Cardiac muscle cell (in vitro differentiated cells and primary cell): ENCODE measurements at regions not wholly inside any gene's neighbourhood (a gene's known extent, or its start where the extent isn't known, plus 50 kb on each side); places are given as distances from the start of the nearest gene placed in this dataset.

Source experiments
- DNase-seq, 2 donors: peaks; one replicate each; pipeline versions ENCODE4 v3.0.0 to v3.0.0-alpha.2; 2010 to 2017; ENCODE audit warnings: low read depth in 1 of 2, low spot score in 1 of 2
- H3K27ac ChIP-seq: fragments of 200-600 bp; sonication (generic); 2 replicates; pipeline ENCODE4 v1.5.1; 2016
- H3K27me3 ChIP-seq: fragments of 200-600 bp; sonication (generic); 2 replicates; pipeline ENCODE4 v1.6.0; 2016; ENCODE audit warnings: control low read depth
- H3K36me3 ChIP-seq: fragments of 200-600 bp; sonication (generic); 2 replicates; pipeline ENCODE4 v1.5.1; 2016; ENCODE audit warnings: control low read depth
- H3K4me1 ChIP-seq: fragments of 200-600 bp; sonication (generic); 2 replicates; pipeline ENCODE4 v1.8.1; 2017; ENCODE audit warnings: low read depth, mild to moderate bottlenecking, mixed run types
- H3K4me3 ChIP-seq: fragments of 200-600 bp; sonication (generic); 2 replicates; pipeline ENCODE4 v1.5.1; 2016; ENCODE audit warnings: mild to moderate bottlenecking
- H3K9me3 ChIP-seq: fragments of 200-600 bp; sonication (generic); 2 replicates; pipeline ENCODE4 v1.5.1; 2017; ENCODE audit warnings: low read depth, mild to moderate bottlenecking, control low read depth
- TF ChIP-seq, protein P1 (sequence below): IDR thresholded peaks from 2 replicates; pipeline ENCODE4 v1.5.1; 2012; ENCODE audit warnings: low read depth, mild to moderate bottlenecking, low read length

DNA sequence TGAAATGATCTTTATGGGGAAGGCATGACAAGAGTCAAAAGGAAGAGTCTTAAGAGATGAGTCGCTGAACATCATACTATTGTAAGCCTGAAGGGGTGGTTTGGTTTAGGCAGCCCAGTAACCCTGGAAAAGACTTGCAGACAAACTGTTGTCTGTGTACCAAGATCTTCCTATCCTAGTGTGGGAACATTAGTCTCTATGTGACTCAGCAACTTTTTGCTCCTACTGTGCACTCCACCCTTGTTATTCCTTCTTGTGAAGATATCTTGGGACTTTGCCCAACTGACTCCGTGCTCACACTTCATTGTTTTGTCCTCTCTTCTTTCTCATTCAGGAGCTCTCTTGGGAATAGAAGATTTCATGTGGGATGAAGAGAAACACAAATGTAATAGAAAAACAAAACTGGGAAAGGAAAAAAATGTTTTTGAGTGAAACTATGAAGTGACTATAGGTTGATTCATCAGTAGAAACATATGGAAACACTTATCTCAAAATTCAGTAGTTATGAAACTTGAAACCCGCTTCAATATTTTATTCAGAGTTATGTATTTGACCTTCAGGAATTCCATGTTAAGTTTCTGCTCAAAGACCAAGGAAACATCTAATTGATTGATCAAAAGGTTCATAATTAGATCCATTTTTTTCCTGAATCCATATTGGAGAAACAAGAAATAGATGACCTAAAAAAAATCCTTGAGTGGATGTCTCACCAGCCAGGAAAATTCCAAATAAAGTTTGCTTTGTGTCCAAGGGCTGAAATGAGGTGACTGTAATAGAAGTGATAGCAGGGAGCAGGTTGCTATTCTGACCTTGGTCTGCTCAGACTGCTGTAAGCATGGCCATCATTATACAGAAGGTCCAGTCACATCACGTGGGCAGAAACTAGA, 67.2 kb downstream of the BTG1 start:
- Histone ChIP-seq H3K27ac (peak overlapping the region; percentile 91), H3K27me3 (no peaks in the 10 kb centered on the region), H3K4me3 (no peak overlapping the region), H3K9me3 (no peaks in the 10 kb centered on the region), H3K4me1 (peaks cover 66% of the 10 kb centered on the region), H3K36me3 (no peaks in the 10 kb centered on the region)
- TF ChIP-seq, protein P1, sequence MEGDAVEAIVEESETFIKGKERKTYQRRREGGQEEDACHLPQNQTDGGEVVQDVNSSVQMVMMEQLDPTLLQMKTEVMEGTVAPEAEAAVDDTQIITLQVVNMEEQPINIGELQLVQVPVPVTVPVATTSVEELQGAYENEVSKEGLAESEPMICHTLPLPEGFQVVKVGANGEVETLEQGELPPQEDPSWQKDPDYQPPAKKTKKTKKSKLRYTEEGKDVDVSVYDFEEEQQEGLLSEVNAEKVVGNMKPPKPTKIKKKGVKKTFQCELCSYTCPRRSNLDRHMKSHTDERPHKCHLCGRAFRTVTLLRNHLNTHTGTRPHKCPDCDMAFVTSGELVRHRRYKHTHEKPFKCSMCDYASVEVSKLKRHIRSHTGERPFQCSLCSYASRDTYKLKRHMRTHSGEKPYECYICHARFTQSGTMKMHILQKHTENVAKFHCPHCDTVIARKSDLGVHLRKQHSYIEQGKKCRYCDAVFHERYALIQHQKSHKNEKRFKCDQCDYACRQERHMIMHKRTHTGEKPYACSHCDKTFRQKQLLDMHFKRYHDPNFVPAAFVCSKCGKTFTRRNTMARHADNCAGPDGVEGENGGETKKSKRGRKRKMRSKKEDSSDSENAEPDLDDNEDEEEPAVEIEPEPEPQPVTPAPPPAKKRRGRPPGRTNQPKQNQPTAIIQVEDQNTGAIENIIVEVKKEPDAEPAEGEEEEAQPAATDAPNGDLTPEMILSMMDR, result no peak
- peak in 1 of 2 donors; percentile 91 for DNase-seq

DNA sequence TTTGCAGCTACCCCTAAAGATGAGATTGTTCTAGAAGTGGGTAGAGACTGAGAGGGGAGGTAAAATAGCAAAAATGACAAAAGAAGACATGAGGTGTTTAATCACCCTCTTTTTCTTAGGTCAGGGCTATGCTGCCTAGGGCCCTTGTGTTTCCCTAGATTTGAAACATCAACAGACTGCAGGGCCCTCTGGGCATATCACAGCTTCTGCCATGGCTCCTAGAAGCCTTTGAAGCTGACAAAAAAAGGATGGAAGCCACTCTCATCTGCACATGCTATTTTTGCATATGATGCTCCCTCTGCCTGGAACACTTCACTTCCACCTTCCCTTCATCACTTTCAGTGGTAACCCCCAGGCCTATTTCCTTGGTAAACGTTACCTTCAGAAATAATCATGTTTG, 68.1 kb downstream of the BTG1 start:
- H3K36me3 ChIP-seq, result no peaks in the 10 kb centered on the region
- H3K4me3 ChIP-seq, result no peak overlapping the region
- TF ChIP-seq, protein P1, result no peak
- peak overlapping the region; percentile 91 for H3K27ac ChIP-seq
- H3K9me3 ChIP-seq, result no peaks in the 10 kb centered on the region
- H3K4me1 ChIP-seq, result peaks cover 66% of the 10 kb centered on the region
- H3K27me3 ChIP-seq, result no peaks in the 10 kb centered on the region
- no peak for DNase-seq

DNA sequence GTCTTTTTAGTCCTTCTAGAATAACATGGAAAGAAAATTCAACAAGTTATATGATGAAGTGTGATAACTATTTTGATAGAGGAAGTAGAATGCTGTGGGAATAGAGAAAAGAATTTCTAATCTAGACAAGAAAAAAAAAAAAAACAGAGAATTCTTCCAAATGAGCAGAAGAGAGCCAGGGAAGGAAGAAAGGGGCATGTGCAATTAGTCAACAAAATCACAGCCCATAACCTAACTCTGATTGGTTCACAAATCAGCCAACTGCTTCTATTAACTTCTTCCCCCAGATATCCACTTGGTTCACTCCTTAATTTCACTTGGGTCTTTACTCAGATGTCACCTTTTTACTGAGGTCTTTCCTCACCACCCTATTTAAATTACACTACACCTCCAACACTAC, 69.5 kb downstream of the BTG1 start:
- H3K4me3 ChIP-seq, result no peak overlapping the region
- no peaks in the 10 kb centered on the region for H3K9me3 ChIP-seq
- TF ChIP-seq, protein P1, result no peak
- no peaks in the 10 kb centered on the region for H3K27me3 ChIP-seq
- no peak for DNase-seq
- H3K27ac ChIP-seq, result peak overlapping the region; percentile 91
- H3K4me1 ChIP-seq, result peaks cover 63% of the 10 kb centered on the region
- no peaks in the 10 kb centered on the region for H3K36me3 ChIP-seq

DNA sequence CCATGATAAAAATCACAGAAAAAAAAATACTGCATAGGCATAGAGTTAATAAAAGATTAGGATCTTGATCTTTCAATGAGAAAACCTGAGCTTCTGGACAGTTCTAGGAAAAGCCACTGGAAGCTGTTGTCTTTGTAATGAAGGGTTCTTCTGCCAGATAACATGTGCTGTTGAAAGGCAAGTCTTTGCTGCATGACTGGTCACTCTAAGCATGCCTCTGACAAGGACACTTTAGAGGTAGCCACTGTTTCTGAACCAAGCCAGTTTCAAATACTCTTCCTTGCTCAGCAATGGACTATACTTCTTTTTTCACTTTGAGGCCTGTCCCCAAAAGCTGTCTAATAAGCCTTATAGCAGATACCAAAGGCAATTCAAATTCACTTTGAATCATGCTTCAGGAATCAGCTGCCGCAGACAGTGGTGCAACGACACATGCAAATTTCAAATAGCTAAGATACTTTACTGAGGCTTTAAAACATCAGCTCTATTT, 70.2 kb downstream of the BTG1 start:
- TF ChIP-seq, protein P1, result no peak
- DNase-seq, result peak; percentile 51 to 67
- Histone ChIP-seq H3K27me3 (no peaks in the 10 kb centered on the region), H3K9me3 (no peaks in the 10 kb centered on the region), H3K4me3 (no peak overlapping the region), H3K4me1 (peaks cover 57% of the 10 kb centered on the region), H3K27ac (peak overlapping the region; percentile 91), H3K36me3 (no peaks in the 10 kb centered on the region)

DNA sequence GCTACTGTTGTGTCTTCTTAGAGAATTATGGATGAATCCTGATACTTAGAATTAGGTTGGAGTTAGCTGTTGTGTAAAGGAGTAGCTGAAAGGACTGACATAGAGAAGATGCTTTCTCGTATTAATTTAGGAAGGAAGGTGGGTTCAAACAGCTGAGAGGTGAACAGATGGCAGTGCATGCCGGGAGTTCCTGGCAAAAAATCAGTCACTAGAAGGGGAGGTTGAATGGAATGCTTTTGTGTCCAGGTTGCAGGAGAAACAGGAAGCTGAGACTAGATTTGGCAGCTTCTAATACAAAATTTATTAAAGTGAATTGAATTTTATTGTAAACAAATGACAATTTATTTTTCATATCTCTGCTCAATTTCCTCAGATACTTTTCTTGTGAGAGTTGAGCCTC, 70.8 kb downstream of the BTG1 start:
- H3K27ac ChIP-seq, result peak overlapping the region; percentile 91
- no peaks in the 10 kb centered on the region for H3K9me3 ChIP-seq
- no peak for DNase-seq
- peaks cover 51% of the 10 kb centered on the region for H3K4me1 ChIP-seq
- H3K27me3 ChIP-seq, result no peaks in the 10 kb centered on the region
- TF ChIP-seq, protein P1, result no peak
- H3K4me3 ChIP-seq, result no peak overlapping the region
- H3K36me3 ChIP-seq, result no peaks in the 10 kb centered on the region
